ENCODE measurements at regions not wholly inside any gene's neighbourhood (a gene's known extent, or its start where the extent isn't known, plus 50 kb on each side); places are given as distances from the start of the nearest gene placed in this dataset.

GRCh38 chr12:114920771-114921554 is 237.0 kb upstream of the TBX3 start:
- TF ChIP-seq POLR2A (IDR thresholded peaks at IDR 0.05) (no peak), CTCF (IDR thresholded peaks at IDR 0.05) (no peak)

All from lower leg skin (tissue), 3 donors.